Middle frontal gyrus (tissue), 1 donor: ENCODE measurements at regions not wholly inside any gene's neighbourhood (a gene's known extent, or its start where the extent isn't known, plus 50 kb on each side); places are given as distances from the start of the nearest gene placed in this dataset.

ENCODE experiments used
- DNase-seq: peaks from one replicate; pipeline ENCODE4 v3.0.0-alpha.2; 2015; ENCODE audit warnings: low spot score; ENCODE audit errors: extremely low spot score

DNA sequence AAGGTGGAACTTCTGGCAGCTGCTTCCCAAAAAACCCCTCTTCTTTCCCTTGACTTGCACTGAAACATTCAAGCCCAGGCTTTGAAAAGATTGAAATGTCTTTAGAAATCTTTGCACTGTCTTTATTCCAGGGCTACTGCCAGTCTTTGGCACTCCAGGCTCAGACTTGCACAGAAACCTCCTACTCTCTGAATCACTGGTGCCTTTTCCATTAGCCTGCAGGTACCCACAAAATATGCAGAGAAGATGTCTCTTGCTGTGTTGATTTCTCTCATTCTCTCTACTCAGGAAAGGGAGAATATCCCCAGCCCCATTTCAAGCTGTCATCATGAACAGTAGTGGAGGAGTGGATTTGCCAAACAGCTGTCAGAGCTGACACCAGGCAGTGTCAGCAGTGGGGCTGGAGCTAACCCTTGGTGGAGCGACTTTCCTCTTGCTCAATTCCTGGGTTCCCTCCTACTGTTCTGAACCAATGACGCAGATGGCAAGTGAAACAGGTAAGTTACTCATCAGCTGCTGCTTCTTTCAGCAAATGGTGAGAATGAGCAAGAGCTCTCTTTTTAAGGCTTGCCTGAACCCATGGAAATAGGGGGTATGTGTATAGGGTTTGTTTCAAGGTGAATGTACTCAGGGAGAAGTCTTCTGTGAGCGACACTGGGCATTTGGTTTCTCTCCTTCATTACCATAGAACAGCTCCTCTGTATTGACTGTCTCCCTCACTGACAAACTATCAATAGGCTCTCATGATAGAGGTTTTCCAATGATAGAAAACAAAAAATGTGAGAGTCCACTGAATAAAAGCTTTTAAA is 362.4 kb downstream of the ADRA2A start:
- no peak for DNase-seq

DNA sequence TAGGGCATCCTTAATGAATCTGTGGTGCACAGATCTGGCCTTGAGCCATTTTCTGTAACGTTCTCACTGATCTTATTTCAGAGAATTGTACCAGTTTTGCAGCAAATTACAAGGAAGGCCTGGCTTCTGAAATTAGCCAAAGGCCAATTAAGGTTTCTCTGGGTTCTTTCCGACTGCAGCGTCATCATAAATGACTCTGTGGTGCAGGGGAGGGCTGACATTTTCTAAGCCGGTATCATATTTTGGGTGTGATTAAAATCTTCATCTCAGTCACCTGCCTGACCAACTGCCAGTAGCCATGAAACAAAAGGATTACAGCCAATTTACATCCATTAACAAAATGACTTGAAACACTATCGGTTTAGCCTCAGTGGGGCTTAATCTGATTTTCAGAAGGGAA is 363.7 kb downstream of the ADRA2A start:
- no peak for DNase-seq

DNA sequence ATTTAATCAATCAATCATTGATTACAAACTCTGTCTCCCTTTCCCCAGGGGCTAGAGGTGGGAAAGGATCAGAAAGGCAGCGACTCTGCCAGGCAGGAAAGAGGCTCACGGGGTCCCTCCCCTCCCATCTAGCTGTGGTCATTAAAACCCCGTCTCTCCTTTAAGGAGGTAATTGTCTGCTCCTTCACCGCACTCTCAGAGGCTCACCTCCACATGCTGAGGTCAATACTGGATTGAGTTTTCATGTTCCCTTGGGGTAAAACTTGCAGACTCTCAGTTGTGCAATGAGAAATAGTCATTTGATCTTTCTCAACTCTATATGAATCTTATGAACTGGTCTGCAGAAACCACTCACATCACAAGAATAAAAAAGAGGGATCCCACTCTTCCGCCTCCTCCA is 368.8 kb downstream of the ADRA2A start:
- DNase-seq, result no peak

DNA sequence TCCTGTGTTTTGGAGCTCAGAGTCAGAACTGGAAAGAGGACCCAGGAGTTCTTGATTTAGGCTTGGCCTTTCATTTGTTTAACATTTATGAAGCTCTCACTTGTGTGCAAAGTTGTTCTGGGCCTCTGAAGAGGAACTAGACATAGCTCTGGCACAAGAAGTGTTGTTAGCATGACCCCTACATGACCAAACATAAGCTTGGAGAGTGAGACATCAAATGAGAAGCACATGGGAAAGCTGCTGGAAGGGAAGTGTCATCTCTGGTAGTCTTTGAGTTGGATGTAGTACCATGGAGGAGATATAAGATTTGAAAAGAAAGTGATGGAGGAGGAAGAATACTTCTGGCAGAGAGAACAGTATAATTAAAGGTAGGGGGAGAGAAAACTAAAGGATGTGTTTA is 370.1 kb downstream of the ADRA2A start:
- no peak for DNase-seq

DNA sequence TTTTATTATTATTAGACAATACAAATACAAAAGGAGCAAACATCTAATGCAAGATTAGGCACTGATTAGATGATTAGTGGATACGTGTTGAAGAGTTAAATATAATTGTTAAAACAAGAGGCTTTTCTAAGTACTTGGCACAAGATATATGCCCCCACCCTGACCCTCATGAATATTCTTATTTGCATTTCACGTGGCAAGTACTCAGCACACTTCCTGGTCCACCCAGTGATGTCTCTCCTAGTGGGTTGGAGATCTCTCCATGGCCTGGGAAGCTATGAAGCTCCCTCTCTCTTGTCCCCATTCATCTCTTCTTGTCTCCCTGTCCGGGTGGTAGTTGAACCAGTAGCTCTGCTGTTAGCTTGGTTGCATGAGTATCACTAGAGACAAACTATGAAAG is 375.3 kb downstream of the ADRA2A start:
- no peak for DNase-seq

DNA sequence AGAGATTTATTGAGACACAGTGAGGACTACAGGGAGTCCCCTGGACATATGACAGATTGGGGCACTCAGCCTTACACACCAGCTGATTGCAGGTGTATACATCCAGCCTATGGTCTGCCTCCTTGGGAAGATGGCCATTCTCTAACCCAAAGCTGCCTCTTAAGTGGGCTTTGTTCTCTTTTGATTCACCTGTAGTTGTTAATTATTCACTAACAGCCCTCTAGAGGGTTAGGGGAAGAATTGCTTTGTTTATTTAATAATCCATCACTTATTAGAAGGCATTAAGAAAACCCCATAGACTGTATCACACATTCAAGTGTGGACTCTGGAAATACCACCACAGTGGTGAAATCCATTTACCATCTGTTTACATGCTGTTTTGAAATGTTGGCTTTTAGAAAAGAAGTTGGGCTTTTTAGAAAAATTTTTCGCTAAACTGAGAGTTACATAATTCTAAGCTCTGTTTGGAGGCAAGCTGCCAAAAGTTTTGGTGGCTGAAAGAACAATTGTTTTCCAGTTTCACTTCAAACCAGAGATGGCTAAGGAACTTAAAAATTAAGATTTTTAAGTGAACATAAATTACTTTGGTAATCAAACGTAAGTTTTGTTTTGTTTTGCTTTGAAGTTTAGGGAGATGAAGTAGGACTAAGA is 379.1 kb downstream of the ADRA2A start:
- peak; percentile 21 for DNase-seq

DNA sequence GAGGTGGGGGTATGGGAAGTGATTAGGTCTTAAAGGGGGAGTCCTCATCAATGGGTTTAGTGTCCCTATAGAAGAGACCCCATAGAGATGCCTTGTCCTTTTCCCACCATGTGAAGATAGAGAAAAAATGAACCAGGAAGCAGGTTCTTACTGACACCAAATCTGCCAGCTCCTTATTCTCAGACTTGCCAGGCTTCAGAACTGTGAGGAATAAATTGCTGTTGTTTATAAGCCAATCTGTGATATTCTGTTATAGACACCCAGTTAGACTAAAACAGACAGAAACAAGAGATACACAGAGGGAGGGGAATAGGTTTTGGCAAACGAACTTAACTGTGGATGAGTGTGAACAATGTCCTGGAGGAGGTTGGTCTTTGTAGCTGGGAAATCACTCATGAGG is 381.4 kb downstream of the ADRA2A start:
- DNase-seq, result no peak

DNA sequence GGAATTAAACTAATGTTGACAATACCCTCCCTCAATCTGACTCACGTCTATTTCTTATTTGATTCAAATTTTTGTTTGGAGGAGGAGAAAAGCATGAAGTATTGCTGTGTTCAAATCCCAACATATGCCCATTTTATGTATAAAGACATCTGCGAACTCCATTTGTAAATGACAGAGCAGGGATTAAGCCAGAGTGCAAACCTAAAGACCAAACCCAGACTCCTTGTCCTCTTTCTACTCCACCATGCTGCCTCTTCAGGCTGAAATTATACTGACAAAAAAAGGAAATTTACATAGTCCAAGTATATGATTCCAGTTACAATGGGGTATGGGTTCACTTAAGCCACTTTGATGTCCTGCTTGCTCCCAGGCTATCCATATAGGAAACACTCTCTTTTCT is 383.1 kb downstream of the ADRA2A start:
- no peak for DNase-seq

DNA sequence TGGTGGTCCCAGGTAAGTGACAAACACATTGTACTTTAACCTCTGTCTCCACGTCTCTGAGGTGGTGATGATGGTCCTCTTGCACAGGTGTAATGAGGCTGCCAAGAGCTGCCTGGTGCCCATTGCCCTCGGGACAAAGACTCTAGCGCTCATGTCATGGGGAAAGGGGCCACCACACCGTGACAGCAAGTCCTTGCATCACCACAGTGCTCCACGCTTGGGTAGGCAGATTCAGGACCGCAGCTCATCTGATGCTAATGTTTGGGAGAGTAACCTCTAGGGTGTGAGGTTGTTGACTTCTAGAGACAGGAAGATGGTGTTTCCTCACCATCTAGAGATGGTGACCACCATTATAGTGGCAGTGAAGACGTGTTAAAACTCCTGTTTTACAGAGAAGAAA is 395.6 kb downstream of the ADRA2A start:
- DNase-seq, result no peak

DNA sequence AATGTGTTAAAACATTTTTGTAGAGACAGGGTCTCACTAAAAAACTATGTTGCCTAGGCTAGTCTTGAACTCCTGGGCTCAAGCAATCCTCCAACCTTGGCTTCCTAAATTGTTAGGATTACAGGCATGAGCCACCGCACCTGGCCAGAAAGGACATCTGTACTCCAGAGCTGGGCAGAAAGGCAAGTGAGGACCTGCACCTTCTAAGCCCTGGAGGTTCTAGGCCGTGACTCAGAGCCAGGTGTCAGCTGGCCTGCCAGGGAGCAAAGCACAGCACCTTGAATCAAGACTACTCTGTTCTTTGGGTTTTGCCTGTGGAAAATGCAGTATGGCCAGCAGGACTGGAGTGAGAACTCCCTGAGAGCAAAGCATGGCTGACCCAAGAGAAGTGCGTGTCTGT is 396.5 kb downstream of the ADRA2A start:
- DNase-seq, result no peak

DNA sequence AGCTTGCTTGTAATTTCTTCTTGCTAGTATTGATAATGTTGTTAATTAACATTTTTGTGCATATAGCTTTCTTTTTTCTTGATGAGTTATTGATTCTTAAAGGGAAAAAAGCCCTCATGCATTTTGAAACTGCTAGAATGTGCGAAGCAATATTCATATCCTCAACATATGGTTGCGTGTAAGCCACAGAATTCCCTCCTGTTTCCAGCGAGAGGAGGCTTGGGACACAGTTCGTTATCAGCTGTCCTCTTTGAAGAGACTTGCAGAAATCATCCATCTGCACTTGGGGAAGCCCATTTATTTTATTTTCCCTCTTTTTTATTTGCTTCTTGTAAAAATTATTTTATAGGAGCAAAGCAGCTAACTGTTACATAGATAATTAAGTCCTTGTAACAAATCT is 398.0 kb downstream of the ADRA2A start:
- no peak for DNase-seq

DNA sequence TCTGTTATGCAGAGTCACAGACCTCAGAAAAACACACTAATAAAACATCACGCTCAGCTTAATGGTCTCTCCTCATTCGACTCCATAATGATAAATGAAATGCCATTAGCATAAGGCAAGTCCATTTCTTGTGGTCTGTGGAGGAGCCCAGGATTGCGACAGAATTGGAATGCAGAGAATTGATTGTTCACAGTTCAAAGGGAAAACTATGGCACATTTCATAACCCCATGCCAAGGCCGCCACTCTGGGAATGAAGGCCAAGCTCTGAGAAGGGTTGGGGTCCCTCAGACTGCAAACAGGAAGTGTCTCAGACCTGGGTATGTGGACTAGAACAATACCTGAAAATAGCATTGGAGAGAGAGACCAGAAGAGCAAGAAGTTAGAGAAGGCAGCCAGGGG is 398.9 kb downstream of the ADRA2A start:
- no peak for DNase-seq

DNA sequence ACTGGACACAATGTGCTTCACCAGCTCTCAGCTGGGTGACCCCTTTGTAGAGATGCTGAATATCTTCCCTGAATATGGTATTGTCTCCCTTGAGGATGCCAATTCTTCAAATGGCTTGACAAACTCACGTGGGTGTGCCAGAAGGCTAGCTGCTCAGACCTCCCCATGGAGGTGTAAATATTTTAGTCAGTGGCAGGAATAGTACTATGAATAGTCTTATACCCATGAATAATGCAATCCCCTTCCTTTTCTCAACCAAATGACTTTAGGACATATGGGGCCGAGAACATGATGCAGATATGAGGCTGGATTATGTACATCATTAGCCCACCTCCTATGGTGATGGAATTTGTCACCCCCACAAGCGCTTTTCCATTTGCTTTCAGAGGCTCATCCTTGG is 401.8 kb downstream of the ADRA2A start:
- DNase-seq, result no peak

DNA sequence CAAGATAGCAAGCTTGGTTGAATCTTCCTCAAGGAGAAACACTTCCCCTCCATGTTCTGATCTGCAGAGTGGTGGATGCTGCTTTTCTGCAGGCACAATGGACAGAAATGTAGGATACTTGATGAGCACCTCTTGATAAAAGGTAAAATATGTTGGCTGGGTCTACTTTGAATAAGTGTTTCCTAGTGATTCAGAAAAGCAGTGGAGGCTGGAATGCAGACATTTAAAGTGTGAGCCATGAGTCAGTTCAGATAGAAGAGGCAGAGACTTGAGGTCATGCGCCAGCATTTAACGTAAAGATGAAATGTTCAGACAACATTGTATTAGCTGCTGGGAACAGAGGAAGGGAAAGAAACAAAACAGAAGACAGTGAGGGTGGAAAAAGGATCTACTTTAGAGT is 403.1 kb downstream of the ADRA2A start:
- DNase-seq, result no peak

DNA sequence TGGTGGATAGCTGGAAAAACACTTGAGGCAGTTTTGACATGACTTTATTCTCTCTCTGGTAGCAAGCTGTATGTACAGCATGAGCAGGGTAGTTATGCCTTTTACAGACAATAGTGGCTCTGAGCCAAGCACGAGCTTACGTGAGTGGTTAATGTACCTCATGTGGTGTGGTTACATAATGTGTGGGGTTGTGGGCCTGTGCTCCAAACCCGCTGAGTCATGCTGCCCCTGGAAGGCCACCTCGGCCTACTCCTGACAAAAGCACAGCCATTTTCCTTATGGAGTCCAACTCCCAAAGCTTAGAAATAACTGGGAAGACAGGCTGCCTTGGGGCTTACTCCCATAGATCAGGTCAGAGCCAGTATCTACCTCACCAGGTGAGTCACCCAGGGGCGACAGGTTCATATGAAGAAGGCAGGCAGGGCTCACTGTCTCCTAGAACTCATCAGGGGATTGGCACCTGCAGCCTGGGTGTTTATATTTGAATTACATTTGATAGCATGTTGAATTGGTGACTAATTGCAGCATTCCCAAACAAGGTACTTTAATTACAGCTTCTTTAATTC is 404.5 kb downstream of the ADRA2A start:
- no peak for DNase-seq

DNA sequence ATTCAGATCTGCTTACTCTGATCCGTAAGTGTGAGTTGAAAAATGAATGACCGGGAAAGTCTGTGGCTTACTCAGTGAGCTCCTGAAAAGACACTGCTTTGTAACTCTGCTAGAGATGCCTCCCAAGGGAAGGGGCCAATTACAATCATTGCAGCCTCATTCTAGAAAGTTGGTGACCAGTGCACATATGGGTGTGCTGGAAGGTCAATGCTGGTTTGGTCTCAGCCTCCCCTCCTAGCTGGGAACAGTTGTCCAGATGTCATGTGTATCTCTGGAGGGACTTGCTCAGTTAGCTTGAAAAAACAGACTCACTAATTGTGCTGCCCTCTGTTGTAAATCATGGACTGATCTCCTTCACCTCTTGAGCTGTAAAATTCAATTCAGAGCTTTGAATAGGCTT is 405.0 kb downstream of the ADRA2A start:
- no peak for DNase-seq

DNA sequence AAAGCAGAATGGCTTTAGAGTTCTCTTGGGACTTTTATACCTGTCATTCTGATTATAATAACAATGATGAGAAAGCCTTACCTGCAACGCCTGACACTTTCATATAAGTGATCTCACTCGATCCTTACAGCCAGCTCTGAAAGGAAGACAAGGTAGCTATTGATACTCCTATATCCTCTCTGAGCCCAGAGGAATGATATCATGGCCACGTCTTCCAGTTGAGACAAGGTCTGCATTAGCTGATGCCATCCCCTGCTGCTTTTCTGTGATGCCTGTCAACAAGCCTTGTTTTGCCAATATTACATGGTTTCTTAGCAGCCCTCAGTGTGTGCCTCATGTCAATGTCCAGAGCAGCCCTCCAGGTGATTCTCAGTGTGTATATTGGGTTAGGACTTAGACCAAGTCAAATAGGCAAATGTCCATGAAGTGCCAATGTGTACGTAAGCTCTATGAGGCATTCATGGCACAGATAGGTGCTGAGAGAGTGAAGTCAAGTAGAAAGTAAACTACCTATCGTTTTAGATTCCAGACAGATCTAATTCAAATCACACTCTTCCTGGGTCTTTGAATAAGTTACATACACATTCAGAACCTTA is 405.9 kb downstream of the ADRA2A start:
- DNase-seq, result no peak

DNA sequence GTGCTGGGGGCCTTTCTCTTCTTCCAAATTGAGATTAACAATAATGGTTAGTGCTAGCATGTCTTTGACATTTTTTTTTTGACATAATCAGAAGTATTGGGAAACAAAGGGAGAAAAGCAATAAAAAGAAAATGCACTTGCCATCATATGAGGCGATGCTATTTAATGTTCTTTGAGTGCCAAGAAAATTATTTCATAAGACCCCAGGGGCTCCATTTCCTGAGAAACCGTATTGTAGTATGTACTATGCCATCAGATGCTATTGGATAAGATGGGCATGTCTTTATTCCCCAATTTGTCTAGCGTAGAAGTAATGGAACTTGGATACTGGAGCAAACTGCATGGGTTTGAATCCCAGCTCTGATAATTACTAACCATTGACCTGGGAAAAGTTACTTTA is 408.9 kb downstream of the ADRA2A start:
- DNase-seq, result no peak

DNA sequence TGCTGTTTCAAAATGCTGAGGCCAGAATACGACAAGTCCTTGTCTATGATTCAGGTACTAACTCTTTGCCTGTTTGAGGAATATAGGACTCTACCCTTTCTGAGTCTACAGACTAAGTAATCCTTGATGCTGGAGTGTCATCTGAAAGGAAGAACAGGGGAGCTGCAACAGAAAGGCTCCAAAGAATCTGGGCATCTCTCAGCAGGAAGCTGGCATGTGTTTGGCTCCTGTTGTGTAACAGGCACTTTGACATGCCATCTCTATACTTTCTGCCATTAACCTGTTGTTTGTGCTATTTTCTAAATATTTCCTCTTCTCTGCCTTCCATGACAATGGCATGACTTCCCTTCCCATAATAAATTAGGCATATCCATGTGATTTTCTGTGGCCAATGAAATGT is 409.5 kb downstream of the ADRA2A start:
- DNase-seq, result no peak

DNA sequence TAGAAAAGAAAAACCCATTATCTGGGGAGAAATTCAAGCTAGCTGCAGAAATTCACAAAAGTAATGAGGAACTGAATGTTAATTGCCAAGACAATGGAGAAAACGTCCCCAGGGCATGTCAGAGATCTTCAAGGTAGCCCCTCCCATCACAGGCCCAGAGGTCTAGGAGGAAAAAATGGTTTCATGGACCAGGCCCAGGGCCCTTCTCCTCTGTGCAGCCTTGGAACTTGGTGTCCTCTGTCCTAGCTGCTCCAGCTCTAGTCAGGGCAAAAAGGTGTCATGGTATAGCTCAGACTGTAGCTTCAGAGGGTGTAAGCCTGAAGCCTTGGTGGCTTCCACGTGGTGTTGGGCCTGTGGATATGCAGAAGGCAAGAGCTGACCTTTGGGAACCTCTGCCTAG is 411.8 kb downstream of the ADRA2A start:
- no peak for DNase-seq

DNA sequence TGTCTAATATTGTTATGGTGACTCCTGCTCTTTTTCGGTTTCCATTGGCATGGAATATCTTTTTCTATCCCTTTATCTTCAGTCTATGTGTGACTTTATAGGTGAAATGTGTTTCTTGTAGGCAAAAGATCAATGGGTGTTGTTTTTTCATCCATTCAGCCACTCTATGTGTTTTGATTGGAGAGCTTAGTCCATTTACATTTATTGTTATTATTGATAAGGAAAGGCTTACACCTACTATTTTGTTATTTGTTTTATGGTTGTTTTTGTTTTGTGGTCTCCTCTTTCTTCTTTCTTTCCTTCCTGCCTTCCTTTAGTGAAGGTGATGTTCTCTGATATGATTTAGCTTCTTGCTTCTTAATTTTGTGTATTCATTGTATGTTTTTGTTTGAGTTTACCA is 414.3 kb downstream of the ADRA2A start:
- no peak for DNase-seq

DNA sequence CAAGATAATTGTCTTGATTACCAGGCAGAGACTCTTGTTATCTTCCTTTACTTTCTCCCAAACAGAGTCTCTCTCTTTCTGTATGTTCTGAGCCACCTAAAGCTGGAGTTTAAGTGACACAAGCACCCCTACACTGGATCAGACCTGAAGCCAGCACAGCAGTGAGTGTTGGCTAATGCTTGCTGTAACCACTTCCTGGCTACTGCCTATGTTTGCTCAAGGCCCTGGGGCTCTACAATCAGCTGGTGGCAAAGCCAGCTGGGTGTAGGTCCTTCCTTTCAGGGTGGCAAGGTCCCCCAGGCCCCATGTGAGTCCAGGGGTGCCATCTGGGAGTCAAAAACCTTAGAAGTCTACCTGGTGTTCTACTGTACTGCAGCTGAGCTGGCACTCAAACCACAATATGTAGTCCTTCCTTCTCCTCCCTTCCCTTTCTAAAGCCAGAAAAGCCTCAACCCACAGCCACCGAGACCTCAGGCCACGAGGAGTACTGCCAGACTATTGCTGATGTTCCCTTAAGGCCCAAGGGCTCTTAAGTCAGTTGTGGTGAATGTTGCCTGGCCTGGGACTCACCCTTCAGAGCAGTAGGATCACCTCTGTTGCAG is 416.3 kb downstream of the ADRA2A start:
- no peak for DNase-seq
